GM18517 (cell line): ENCODE measurements at regions not wholly inside any gene's neighbourhood (a gene's known extent, or its start where the extent isn't known, plus 50 kb on each side); places are given as distances from the start of the nearest gene placed in this dataset.

ENCODE experiments used
- ATAC-seq: cut with Tn5 transposase; IDR thresholded peaks from one replicate; pipeline ENCODE4 v1.9.1; 2021; ENCODE audit warnings: mild to moderate bottlenecking, moderate library complexity; ENCODE audit not compliant: unreplicated experiment

- ATAC-seq: no peak
These were observed 894.9 kb upstream of the CTNND2 start for GRCh38 chr5:12799165-12799564.

GRCh38 chr5:12795333-12795663, 891.1 kb upstream of the CTNND2 start:
- no peak for ATAC-seq

GRCh38 chr5:12794476-12795332, 890.5 kb upstream of the CTNND2 start:
- no peak for ATAC-seq

- ATAC-seq: no peak
These were observed 889.1 kb upstream of the CTNND2 start for GRCh38 chr5:12793373-12793772.

GRCh38 chr5:12780536-12780935, 876.3 kb upstream of the CTNND2 start:
- no peak for ATAC-seq

- ATAC-seq: no peak
These were observed 873.1 kb upstream of the CTNND2 start for GRCh38 chr5:12777342-12777741.

- ATAC-seq: no peak
These were observed 868.0 kb upstream of the CTNND2 start for GRCh38 chr5:12772276-12772675.

GRCh38 chr5:12759377-12759776, 855.1 kb upstream of the CTNND2 start:
- no peak for ATAC-seq

GRCh38 chr5:12757035-12757434, 852.8 kb upstream of the CTNND2 start:
- no peak for ATAC-seq

- ATAC-seq: no peak
These were observed 841.3 kb upstream of the CTNND2 start for GRCh38 chr5:12745537-12745936.

GRCh38 chr5:12743582-12743981, 839.3 kb upstream of the CTNND2 start:
- ATAC-seq: no peak

- no peak for ATAC-seq
These were observed 826.1 kb upstream of the CTNND2 start for GRCh38 chr5:12730354-12730753.

GRCh38 chr5:12716664-12717063, 812.4 kb upstream of the CTNND2 start:
- ATAC-seq: no peak

GRCh38 chr5:12707560-12707959, 803.3 kb upstream of the CTNND2 start:
- ATAC-seq: no peak

- ATAC-seq: no peak
These were observed 800.7 kb upstream of the CTNND2 start for GRCh38 chr5:12704955-12705354.

- ATAC-seq: no peak
These were observed 799.0 kb upstream of the CTNND2 start for GRCh38 chr5:12703254-12703653.

- no peak for ATAC-seq
These were observed 791.4 kb upstream of the CTNND2 start for GRCh38 chr5:12695651-12696050.

GRCh38 chr5:12691330-12691729, 787.1 kb upstream of the CTNND2 start:
- no peak for ATAC-seq

- ATAC-seq: no peak
These were observed 786.1 kb upstream of the CTNND2 start for GRCh38 chr5:12690361-12690760.

- ATAC-seq: no peak
These were observed 779.0 kb upstream of the CTNND2 start for GRCh38 chr5:12683249-12683648.

GRCh38 chr5:12679731-12680130, 775.5 kb upstream of the CTNND2 start:
- no peak for ATAC-seq

GRCh38 chr5:12675959-12676358, 771.7 kb upstream of the CTNND2 start:
- ATAC-seq: no peak

- no peak for ATAC-seq
These were observed 767.9 kb upstream of the CTNND2 start for GRCh38 chr5:12672141-12672540.
